Lung (tissue), 11 donors: ENCODE measurements at regions not wholly inside any gene's neighbourhood (a gene's known extent, or its start where the extent isn't known, plus 50 kb on each side); places are given as distances from the start of the nearest gene placed in this dataset.

Experiments used
- ATAC-seq: fragments of 200-7000 bp; cut with Tn5 transposase; one replicate; pipeline ENCODE4 v1.9.1; 2020; ENCODE audit warnings: moderate number of reproducible peaks; ENCODE audit not compliant: insufficient read depth, low FRiP score
- DNase-seq, 3 donors: peaks; one replicate each; pipeline ENCODE4 v3.0.0-alpha.2; 2013 to 2017
- H3K27ac ChIP-seq, 2 donors: one replicate each; pipeline ENCODE4 v1.5.1; 2013; ENCODE audit warnings: mild to moderate bottlenecking in 2 of 2, moderate library complexity in 2 of 2, control low read depth in 1 of 2, inconsistent platforms in 1 of 2, low read depth in 1 of 2, low read length in 1 of 2
- H3K27me3 ChIP-seq, 3 donors: one replicate each; pipeline ENCODE4 v1.5.1; 2013; ENCODE audit warnings: low read length in 2 of 3; ENCODE audit not compliant: control insufficient read depth in 3 of 3, insufficient read depth in 3 of 3
- H3K36me3 ChIP-seq, 4 donors: one replicate each; pipeline ENCODE4 v1.5.1; 2013; ENCODE audit warnings: low read length in 4 of 4, mild to moderate bottlenecking in 1 of 4, moderate library complexity in 1 of 4; ENCODE audit not compliant: control insufficient read depth in 4 of 4, insufficient read depth in 4 of 4
- H3K4me1 ChIP-seq, 5 donors: one replicate each; pipeline ENCODE4 v1.5.1; 2013; ENCODE audit warnings: low read length in 5 of 5, mild to moderate bottlenecking in 2 of 5, moderate library complexity in 1 of 5; ENCODE audit not compliant: control insufficient read depth in 5 of 5, insufficient read depth in 5 of 5
- H3K4me3 ChIP-seq: one replicate; pipeline ENCODE4 v1.5.1; 2013; ENCODE audit warnings: mild to moderate bottlenecking, control low read depth, moderate library complexity
- H3K9ac ChIP-seq, 2 donors: one replicate each; pipeline ENCODE4 v1.5.1; 2013; ENCODE audit warnings: low read length in 2 of 2, control low read depth in 1 of 2; ENCODE audit not compliant: insufficient read depth in 1 of 2
- H3K9me3 ChIP-seq, 4 donors: one replicate each; pipeline ENCODE4 v1.5.1; 2013; ENCODE audit warnings: low read length in 3 of 4, mild to moderate bottlenecking in 1 of 4, moderate library complexity in 1 of 4; ENCODE audit not compliant: control insufficient read depth in 4 of 4, insufficient read depth in 3 of 4
- CTCF ChIP-seq: IDR thresholded peaks from 2 replicates; pipeline ENCODE4 v1.5.1; 2012; ENCODE audit warnings: mild to moderate bottlenecking; ENCODE audit errors: control extremely low read depth, extremely low read depth
- WGBS, 2 donors: extraction: QIAGEN DNeasy Blood & Tissue Kit; methylation state at CpG; one replicate each; pipeline ENCODE4 v1.1.7; 2013; 5-methylcytosine and 5-hydroxymethylcytosine counted together
- donor health status: control.
- donor health status: control.
- donor health status: Bipolar disorder and iron deficiency.
- donor health status: healthy.
- donor health status: DM: yes; HTN: yes; CAD: no.

- DNase-seq, result no peak
- H3K4me1 ChIP-seq, result no peaks in the 10 kb centered on the region
- 84 to 93% methylated on average over 15 of the region's 15 CpGs for WGBS, 2 donors
- no peak for ATAC-seq
- no peaks in the 10 kb centered on the region for H3K36me3 ChIP-seq
- no peak overlapping the region for H3K4me3 ChIP-seq
- no peak for TF ChIP-seq CTCF
- H3K27me3 ChIP-seq, result no peaks in the 10 kb centered on the region
- no peaks in the 10 kb centered on the region for H3K9me3 ChIP-seq
- no peak overlapping the region for H3K9ac ChIP-seq
- H3K27ac ChIP-seq, result no peak overlapping the region
Observed at GRCh38 chr16:55008836-55009510, 78.3 kb downstream of the IRX5 start.

GRCh38 chr16:55009581-55009980 is 78.9 kb downstream of the IRX5 start:
- Histone ChIP-seq H3K27me3 (no peaks in the 10 kb centered on the region), H3K9me3 (no peaks in the 10 kb centered on the region), H3K4me3 (no peak overlapping the region), H3K9ac (no peak overlapping the region), H3K27ac (no peak overlapping the region), H3K36me3 (no peaks in the 10 kb centered on the region), H3K4me1 (no peaks in the 10 kb centered on the region)
- no peak for TF ChIP-seq CTCF
- 89 to 92% methylated on average over 10 of the region's 10 CpGs for WGBS, 2 donors
- DNase-seq, result no peak
- no peak for ATAC-seq

- DNase-seq, result no peak
- ATAC-seq, result no peak
- WGBS, 2 donors, result 73 to 75% methylated on average over 14 of the region's 14 CpGs
- Histone ChIP-seq H3K9ac (no peak overlapping the region), H3K27me3 (peaks cover 0 to 4% (median 0%) of the 10 kb centered on the region in 3 donors), H3K4me1 (no peaks in the 10 kb centered on the region), H3K27ac (no peak overlapping the region), H3K4me3 (no peak overlapping the region), H3K9me3 (no peaks in the 10 kb centered on the region), H3K36me3 (no peaks in the 10 kb centered on the region)
- no peak for TF ChIP-seq CTCF
Observed at GRCh38 chr16:55010492-55011160, 80.0 kb downstream of the IRX5 start.
